Endothelial cell of umbilical vein (primary cell): ENCODE measurements at regions not wholly inside any gene's neighbourhood (a gene's known extent, or its start where the extent isn't known, plus 50 kb on each side); places are given as distances from the start of the nearest gene placed in this dataset.

ENCODE experiments used
- BruUV-seq: library from RNA; stranded (reverse); fragments of 400-500 nt; replicated peaks from 2 replicates; lab custom pipeline; 2021; lab: Mats Ljungman, UMichigan
- CTCF ChIA-PET: fragments of 300-600, 350-600 bp; sonication (Branson Sonifier 250); formaldehyde crosslinking; loops from one replicate; lab custom pipeline; 2021; ENCODE audit warnings: antibody characterized with exemption, inconsistent platforms; lab: Charles Lee
- POLR2A ChIA-PET: fragments of 300-600, 350-600 bp; sonication (Branson Sonifier 250); formaldehyde crosslinking; loops from one replicate; lab custom pipeline; 2021; ENCODE audit warnings: antibody characterized with exemption, inconsistent platforms; lab: Charles Lee
- DNase-seq: peaks from one replicate; pipeline ENCODE4 v3.0.0-alpha.2; 2011; ENCODE audit warnings: low read depth, low spot score
- FAIRE-seq: peaks from 2 replicates; lab custom pipeline; 2011; peaks lifted over from hg19 to GRCh38; lab: Jason Lieb, UNC
- H2AFZ ChIP-seq: 2 replicates; pipeline ENCODE4 v1.6.0; 2012; ENCODE audit warnings: low read depth, low read length, control low read depth, inconsistent platforms
- H3K27ac ChIP-seq: 2 replicates; pipeline ENCODE4 v1.5.1; 2011; ENCODE audit warnings: low read depth, mild to moderate bottlenecking, control low read depth, low read length, moderate library complexity; ENCODE audit not compliant: insufficient read depth
- H3K27me3 ChIP-seq, 2 experiments: 2 replicates each; pipeline versions ENCODE4 v1.6.0 to v1.6.1; 2011; ENCODE audit warnings: low read length in 2 of 2, mixed read lengths in 1 of 2; ENCODE audit not compliant: control insufficient read depth in 2 of 2, insufficient read depth in 2 of 2
- H3K36me3 ChIP-seq, 2 experiments: 2 replicates in 1 of 2; 3 replicates in 1 of 2; pipeline ENCODE4 v1.5.1; 2011; ENCODE audit warnings: low read length in 2 of 2, mild to moderate bottlenecking in 1 of 2, moderate library complexity in 1 of 2; ENCODE audit not compliant: control insufficient read depth in 2 of 2, insufficient read depth in 2 of 2; ENCODE audit errors: extremely low read depth in 1 of 2
- H3K4me1 ChIP-seq: 3 replicates; pipeline ENCODE4 v1.5.1; 2011; ENCODE audit warnings: mild to moderate bottlenecking, low read length; ENCODE audit not compliant: control insufficient read depth, insufficient read depth; ENCODE audit errors: extremely low read depth
- H3K4me2 ChIP-seq: 2 replicates; pipeline ENCODE4 v1.6.1; 2011; ENCODE audit warnings: low read length, control low read depth, mixed read lengths; ENCODE audit not compliant: insufficient read depth
- H3K4me3 ChIP-seq, 3 experiments: fragments of 200-600 bp in 1 of 3; sonication (generic), shearing (Covaris generic) in 1 of 3; replicated peaks in 1 of 3; 2 replicates each; pipeline ENCODE4 v1.5.1; 2011 to 2016; ENCODE audit warnings: control low read depth in 3 of 3, low read length in 3 of 3, mild to moderate bottlenecking in 2 of 3, inconsistent platforms in 1 of 3, low read depth in 1 of 3, moderate library complexity in 1 of 3; ENCODE audit not compliant: insufficient read depth in 1 of 3
- H3K79me2 ChIP-seq: 2 replicates; pipeline ENCODE4 v1.6.0; 2012; ENCODE audit warnings: low read length, inconsistent platforms; ENCODE audit not compliant: control insufficient read depth, insufficient read depth
- H3K9ac ChIP-seq: replicated peaks from 2 replicates; pipeline ENCODE3; 2011; ENCODE audit warnings: low read length, control low read depth; ENCODE audit not compliant: insufficient read depth; ENCODE audit errors: extremely low read depth
- H3K9me1 ChIP-seq: replicated peaks from 3 replicates; pipeline ENCODE4 v1.6.0; 2011; ENCODE audit warnings: mild to moderate bottlenecking, low read length; ENCODE audit not compliant: control insufficient read depth, insufficient read depth; ENCODE audit errors: extremely low read depth
- H3K9me3 ChIP-seq: replicated peaks from 2 replicates; pipeline ENCODE4 v1.5.1; 2012; ENCODE audit warnings: low read length, inconsistent platforms; ENCODE audit not compliant: control insufficient read depth, insufficient read depth
- H4K20me1 ChIP-seq: replicated peaks from 2 replicates; pipeline ENCODE3; 2011; ENCODE audit warnings: mild to moderate bottlenecking, low read length; ENCODE audit not compliant: control insufficient read depth, insufficient read depth; ENCODE audit errors: extremely low read depth
- EZH2 ChIP-seq: IDR thresholded peaks from 2 replicates; pipeline ENCODE4 v1.6.1; 2012; ENCODE audit warnings: borderline replicate concordance, low read depth, mild to moderate bottlenecking, moderate library complexity, low read length, inconsistent platforms; ENCODE audit not compliant: severe bottlenecking
- FOS ChIP-seq: IDR thresholded peaks from 2 replicates; pipeline ENCODE4 v1.6.1; 2011; ENCODE audit warnings: mild to moderate bottlenecking, low read length, moderate library complexity, borderline replicate concordance; ENCODE audit not compliant: insufficient read depth
- GATA2 ChIP-seq: IDR thresholded peaks from 2 replicates; pipeline ENCODE4 v1.7.0; 2011; ENCODE audit warnings: low read depth, mild to moderate bottlenecking, moderate library complexity, mixed read lengths, low read length; ENCODE audit not compliant: insufficient read length, insufficient read depth
- JUN ChIP-seq: IDR thresholded peaks from 2 replicates; pipeline ENCODE4 v1.6.1; 2011; ENCODE audit warnings: borderline replicate concordance, low read depth; ENCODE audit not compliant: insufficient read length, insufficient read depth
- MYC ChIP-seq: IDR thresholded peaks from one replicate; pipeline ENCODE4 v1.6.1; 2011; ENCODE audit warnings: mild to moderate bottlenecking, low read depth, low read length
- POLR2A ChIP-seq: IDR thresholded peaks from 2 replicates; pipeline ENCODE4 v1.6.1; 2012; ENCODE audit warnings: low read depth, mild to moderate bottlenecking, control low read depth, low read length
- POLR2AphosphoS5 ChIP-seq: IDR thresholded peaks from 2 replicates; pipeline ENCODE4 v1.6.1; 2012; ENCODE audit warnings: low read depth, mild to moderate bottlenecking, control low read depth, low read length, moderate library complexity; ENCODE audit not compliant: insufficient read depth
- dilution Hi-C: fragments of 300-500 bp; cut with MboI; formaldehyde crosslinking; loops from one replicate; pipeline ENCODE4 v1.15.0; 2019; ENCODE audit warnings: low sequenced_read_pairs; ENCODE audit not compliant: extremely low pct_ligation_motif_present
- intact Hi-C: fragments of 100-400 bp; cut with micrococcal nuclease; formaldehyde crosslinking; loops from one replicate; pipeline ENCODE4 v1.10.0; 2022
- TF ChIP-seq, protein P1 (sequence below): IDR thresholded peaks from 2 replicates; pipeline ENCODE4 v1.6.1; 2011; ENCODE audit not compliant: insufficient read depth, insufficient read length
- TF ChIP-seq, protein P2 (sequence below), 2 donors: IDR thresholded peaks; 1 replicate in 1 of 2; 2 replicates in 1 of 2; pipeline ENCODE4 v1.5.1; 2011; ENCODE audit warnings: low read length in 2 of 2, mild to moderate bottlenecking in 2 of 2, moderate library complexity in 2 of 2, control low read depth in 1 of 2, inconsistent platforms in 1 of 2, low read depth in 1 of 2; ENCODE audit not compliant: insufficient read depth in 1 of 2; ENCODE audit errors: extremely low read depth in 1 of 2

DNA sequence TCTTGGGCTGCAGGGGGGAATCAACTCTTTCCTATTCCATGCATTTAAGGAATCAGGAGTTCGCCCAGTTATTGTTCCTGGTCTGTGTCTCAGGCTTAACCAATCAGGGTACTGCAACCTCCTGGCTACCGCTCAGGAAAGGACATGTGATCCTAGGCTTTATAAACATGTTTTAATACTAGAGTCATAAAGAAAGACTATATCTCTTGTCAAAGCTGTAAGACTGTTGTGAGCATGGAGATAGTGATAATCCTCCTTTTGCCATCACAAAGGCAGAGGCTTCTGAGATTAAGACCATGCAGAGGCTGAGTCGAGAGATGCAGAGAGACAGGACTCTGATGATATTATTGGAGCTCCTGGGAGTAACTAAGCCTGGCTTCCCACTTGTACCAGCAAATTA, 137.0 kb downstream of the YIPF5 start:
- intact Hi-C loops (no loop called here), dilution Hi-C loops (no loop called here)
- FAIRE-seq, result no peak
- H3K79me2 ChIP-seq, result no peaks in the 10 kb centered on the region
- no peaks in the 10 kb centered on the region for H3K4me1 ChIP-seq
- no peak overlapping the region for H3K4me3 ChIP-seq
- H4K20me1 ChIP-seq, result no peaks in the 10 kb centered on the region
- no peak for DNase-seq
- ChIA-PET CTCF (interaction anchor here (1.1 kb wide), 2 partner anchors 16 to 109 kb away, joined by 3 to 4 read pairs; no protein-coding TSS in a partner anchor), POLR2A (no interaction called here)
- H3K9me3 ChIP-seq, result no peaks in the 10 kb centered on the region
- no peaks in the 10 kb centered on the region for H3K27me3 ChIP-seq
- no peak overlapping the region for H3K9ac ChIP-seq
- no peaks in the 10 kb centered on the region for H3K36me3 ChIP-seq
- no peak overlapping the region for H3K4me2 ChIP-seq
- TF ChIP-seq JUN, result no peak
- TF ChIP-seq, protein P1, sequence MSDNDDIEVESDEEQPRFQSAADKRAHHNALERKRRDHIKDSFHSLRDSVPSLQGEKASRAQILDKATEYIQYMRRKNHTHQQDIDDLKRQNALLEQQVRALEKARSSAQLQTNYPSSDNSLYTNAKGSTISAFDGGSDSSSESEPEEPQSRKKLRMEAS, result no peak
- TF ChIP-seq GATA2, result no peak
- TF ChIP-seq MYC, result no peak
- TF ChIP-seq POLR2A, result no peak
- TF ChIP-seq, protein P2, sequence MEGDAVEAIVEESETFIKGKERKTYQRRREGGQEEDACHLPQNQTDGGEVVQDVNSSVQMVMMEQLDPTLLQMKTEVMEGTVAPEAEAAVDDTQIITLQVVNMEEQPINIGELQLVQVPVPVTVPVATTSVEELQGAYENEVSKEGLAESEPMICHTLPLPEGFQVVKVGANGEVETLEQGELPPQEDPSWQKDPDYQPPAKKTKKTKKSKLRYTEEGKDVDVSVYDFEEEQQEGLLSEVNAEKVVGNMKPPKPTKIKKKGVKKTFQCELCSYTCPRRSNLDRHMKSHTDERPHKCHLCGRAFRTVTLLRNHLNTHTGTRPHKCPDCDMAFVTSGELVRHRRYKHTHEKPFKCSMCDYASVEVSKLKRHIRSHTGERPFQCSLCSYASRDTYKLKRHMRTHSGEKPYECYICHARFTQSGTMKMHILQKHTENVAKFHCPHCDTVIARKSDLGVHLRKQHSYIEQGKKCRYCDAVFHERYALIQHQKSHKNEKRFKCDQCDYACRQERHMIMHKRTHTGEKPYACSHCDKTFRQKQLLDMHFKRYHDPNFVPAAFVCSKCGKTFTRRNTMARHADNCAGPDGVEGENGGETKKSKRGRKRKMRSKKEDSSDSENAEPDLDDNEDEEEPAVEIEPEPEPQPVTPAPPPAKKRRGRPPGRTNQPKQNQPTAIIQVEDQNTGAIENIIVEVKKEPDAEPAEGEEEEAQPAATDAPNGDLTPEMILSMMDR (IDR thresholded peaks at IDR 0.05; ENCODE audit: extremely low read depth in 1 of 2, insufficient read depth in 1 of 2, low read depth in 1 of 2, low read length in 2 of 2), result no peak
- no peak for TF ChIP-seq FOS
- TF ChIP-seq POLR2AphosphoS5, result no peak
- no peak for TF ChIP-seq EZH2
- no peak overlapping the region for H3K27ac ChIP-seq
- no peak overlapping the region for H2AFZ ChIP-seq
- no peaks in the 10 kb centered on the region for H3K9me1 ChIP-seq
- no TSS peak for BruUV-seq
